ENCODE measurements at regions not wholly inside any gene's neighbourhood (a gene's known extent, or its start where the extent isn't known, plus 50 kb on each side); places are given as distances from the start of the nearest gene placed in this dataset.

- TF ChIP-seq CTCF (IDR thresholded peaks at IDR 0.05) (no peak), EP300 (IDR thresholded peaks at IDR 0.05) (no peak), POLR2AphosphoS5 (IDR thresholded peaks at IDR 0.05) (no peak)
These were observed 990.9 kb downstream of the BRD1 start for GRCh38 chr22:48836673-48837340.
